ENCODE measurements at regions not wholly inside any gene's neighbourhood (a gene's known extent, or its start where the extent isn't known, plus 50 kb on each side); places are given as distances from the start of the nearest gene placed in this dataset.

- Mint-ChIP-seq H3K27me3 (no peaks in the 10 kb centered on the region), H3K27ac (no peak overlapping the region), H3K9me3 (no peaks in the 10 kb centered on the region), H3K4me1 (no peaks in the 10 kb centered on the region), H3K4me3 (no peak overlapping the region), H3K36me3 (no peaks in the 10 kb centered on the region)
- ATAC-seq (ENCODE audit: low read depth) (no peak), DNase-seq (ENCODE audit: low spot score in 2 of 2) (no peak)
These were observed 271.5 kb downstream of the TGFB2 start for GRCh38 chr1:218616681-218617080.

GRCh38 chr1:218617986-218618385 lies 272.9 kb downstream of the TGFB2 start:
- DNase-seq (ENCODE audit: low spot score in 2 of 2) (no peak), ATAC-seq (ENCODE audit: low read depth) (no peak)
- no peaks in the 10 kb centered on the region for H3K9me3 Mint-ChIP-seq

GRCh38 chr1:218620956-218621355 lies 275.8 kb downstream of the TGFB2 start:
- no peak for DNase-seq (ENCODE audit: low spot score in 2 of 2)
- H3K27me3 Mint-ChIP-seq, result peaks cover 1% of the 10 kb centered on the region
- no peak overlapping the region for H3K27ac Mint-ChIP-seq
- H3K9me3 Mint-ChIP-seq, result no peaks in the 10 kb centered on the region
- H3K36me3 Mint-ChIP-seq, result no peaks in the 10 kb centered on the region
- H3K4me3 Mint-ChIP-seq, result no peak overlapping the region
- no peaks in the 10 kb centered on the region for H3K4me1 Mint-ChIP-seq
- no peak for ATAC-seq (ENCODE audit: low read depth)

More at GRCh38 chr1:218617986-218618385, 272.9 kb downstream of the TGFB2 start:
- Mint-ChIP-seq H3K4me3 (no peak overlapping the region), H3K27me3 (peaks cover 1% of the 10 kb centered on the region), H3K36me3 (no peaks in the 10 kb centered on the region), H3K27ac (no peak overlapping the region), H3K4me1 (no peaks in the 10 kb centered on the region)

GRCh38 chr1:218624052-218624451 lies 278.9 kb downstream of the TGFB2 start:
- H3K36me3 Mint-ChIP-seq, result no peaks in the 10 kb centered on the region
- peaks cover 6% of the 10 kb centered on the region for H3K9me3 Mint-ChIP-seq
- ATAC-seq (ENCODE audit: low read depth) (no peak), DNase-seq (ENCODE audit: low spot score in 2 of 2) (no peak)
- H3K27me3 Mint-ChIP-seq, result peaks cover 1% of the 10 kb centered on the region
- H3K4me3 Mint-ChIP-seq, result no peak overlapping the region
- no peaks in the 10 kb centered on the region for H3K4me1 Mint-ChIP-seq
- H3K27ac Mint-ChIP-seq, result no peak overlapping the region

- no peak overlapping the region for H3K4me3 Mint-ChIP-seq
- H3K27me3 Mint-ChIP-seq, result peaks cover 1% of the 10 kb centered on the region
- no peak for DNase-seq (ENCODE audit: low spot score in 2 of 2)
- H3K27ac Mint-ChIP-seq, result no peak overlapping the region
- no peaks in the 10 kb centered on the region for H3K4me1 Mint-ChIP-seq
- no peaks in the 10 kb centered on the region for H3K36me3 Mint-ChIP-seq
- no peak for ATAC-seq (ENCODE audit: low read depth)
- H3K9me3 Mint-ChIP-seq, result peaks cover 10% of the 10 kb centered on the region
These were observed 280.3 kb downstream of the TGFB2 start for GRCh38 chr1:218625393-218625792.

GRCh38 chr1:218633238-218633988 lies 288.3 kb downstream of the TGFB2 start:
- Mint-ChIP-seq H3K9me3 (peaks cover 10% of the 10 kb centered on the region), H3K4me3 (no peak overlapping the region), H3K36me3 (no peaks in the 10 kb centered on the region), H3K27ac (no peak overlapping the region), H3K4me1 (no peaks in the 10 kb centered on the region), H3K27me3 (peaks cover 5% of the 10 kb centered on the region)
- ATAC-seq (ENCODE audit: low read depth), result no peak
- no peak for DNase-seq (ENCODE audit: low spot score in 2 of 2)

- ATAC-seq (ENCODE audit: low read depth), result no peak
- no peaks in the 10 kb centered on the region for H3K36me3 Mint-ChIP-seq
- no peak for DNase-seq (ENCODE audit: low spot score in 2 of 2)
- H3K27ac Mint-ChIP-seq, result no peak overlapping the region
- no peaks in the 10 kb centered on the region for H3K4me1 Mint-ChIP-seq
- H3K9me3 Mint-ChIP-seq, result peaks cover 8% of the 10 kb centered on the region
- no peak overlapping the region for H3K4me3 Mint-ChIP-seq
- peaks cover 5% of the 10 kb centered on the region for H3K27me3 Mint-ChIP-seq
These were observed 289.1 kb downstream of the TGFB2 start for GRCh38 chr1:218634212-218634611.

GRCh38 chr1:218636548-218636947 lies 291.4 kb downstream of the TGFB2 start:
- peaks cover 5% of the 10 kb centered on the region for H3K27me3 Mint-ChIP-seq
- no peak overlapping the region for H3K27ac Mint-ChIP-seq
- H3K9me3 Mint-ChIP-seq, result peaks cover 4% of the 10 kb centered on the region
- no peak for ATAC-seq (ENCODE audit: low read depth)
- no peaks in the 10 kb centered on the region for H3K4me1 Mint-ChIP-seq
- no peaks in the 10 kb centered on the region for H3K36me3 Mint-ChIP-seq
- no peak for DNase-seq (ENCODE audit: low spot score in 2 of 2)
- no peak overlapping the region for H3K4me3 Mint-ChIP-seq

GRCh38 chr1:218640173-218640572 lies 295.0 kb downstream of the TGFB2 start:
- Mint-ChIP-seq H3K27me3 (peaks cover 5% of the 10 kb centered on the region), H3K4me3 (no peak overlapping the region), H3K9me3 (no peaks in the 10 kb centered on the region), H3K27ac (no peak overlapping the region), H3K4me1 (no peaks in the 10 kb centered on the region), H3K36me3 (no peaks in the 10 kb centered on the region)
- ATAC-seq (ENCODE audit: low read depth) (no peak), DNase-seq (ENCODE audit: low spot score in 2 of 2) (no peak)

- DNase-seq (ENCODE audit: low spot score in 2 of 2), result no peak
- H3K4me1 Mint-ChIP-seq, result no peaks in the 10 kb centered on the region
- ATAC-seq (ENCODE audit: low read depth), result no peak
These were observed 297.2 kb downstream of the TGFB2 start for GRCh38 chr1:218642033-218642948.

GRCh38 chr1:218643281-218643680 lies 298.1 kb downstream of the TGFB2 start:
- no peak overlapping the region for H3K27ac Mint-ChIP-seq
- no peak for DNase-seq (ENCODE audit: low spot score in 2 of 2)
- no peaks in the 10 kb centered on the region for H3K4me1 Mint-ChIP-seq
- no peak overlapping the region for H3K4me3 Mint-ChIP-seq
- no peaks in the 10 kb centered on the region for H3K27me3 Mint-ChIP-seq
- H3K9me3 Mint-ChIP-seq, result no peaks in the 10 kb centered on the region
- ATAC-seq (ENCODE audit: low read depth), result no peak
- H3K36me3 Mint-ChIP-seq, result no peaks in the 10 kb centered on the region

More at GRCh38 chr1:218642033-218642948, 297.2 kb downstream of the TGFB2 start:
- Mint-ChIP-seq H3K4me3 (no peak overlapping the region), H3K36me3 (no peaks in the 10 kb centered on the region), H3K27me3 (no peaks in the 10 kb centered on the region), H3K27ac (no peak overlapping the region), H3K9me3 (no peaks in the 10 kb centered on the region)

GRCh38 chr1:218643926-218644325 lies 298.8 kb downstream of the TGFB2 start:
- H3K27me3 Mint-ChIP-seq, result no peaks in the 10 kb centered on the region
- no peak overlapping the region for H3K4me3 Mint-ChIP-seq
- H3K4me1 Mint-ChIP-seq, result no peaks in the 10 kb centered on the region
- DNase-seq (ENCODE audit: low spot score in 2 of 2) (no peak), ATAC-seq (ENCODE audit: low read depth) (no peak)
- H3K27ac Mint-ChIP-seq, result no peak overlapping the region
- no peaks in the 10 kb centered on the region for H3K36me3 Mint-ChIP-seq
- no peaks in the 10 kb centered on the region for H3K9me3 Mint-ChIP-seq

GRCh38 chr1:218646288-218646687 lies 301.2 kb downstream of the TGFB2 start:
- Mint-ChIP-seq H3K27me3 (no peaks in the 10 kb centered on the region), H3K36me3 (no peaks in the 10 kb centered on the region), H3K4me1 (no peaks in the 10 kb centered on the region), H3K27ac (no peak overlapping the region), H3K9me3 (no peaks in the 10 kb centered on the region), H3K4me3 (no peak overlapping the region)
- no peak for DNase-seq (ENCODE audit: low spot score in 2 of 2)
- no peak for ATAC-seq (ENCODE audit: low read depth)

GRCh38 chr1:218656301-218657037 lies 311.3 kb downstream of the TGFB2 start:
- H3K4me3 Mint-ChIP-seq, result no peak overlapping the region
- no peak overlapping the region for H3K27ac Mint-ChIP-seq
- H3K9me3 Mint-ChIP-seq, result no peaks in the 10 kb centered on the region
- H3K4me1 Mint-ChIP-seq, result no peaks in the 10 kb centered on the region
- H3K27me3 Mint-ChIP-seq, result peaks cover 6% of the 10 kb centered on the region
- ATAC-seq (ENCODE audit: low read depth) (no peak), DNase-seq (ENCODE audit: low spot score in 2 of 2) (no peak)
- H3K36me3 Mint-ChIP-seq, result no peaks in the 10 kb centered on the region

Data from memory B cell (primary cell).